DOHH2 (cell line): ENCODE measurements at regions not wholly inside any gene's neighbourhood (a gene's known extent, or its start where the extent isn't known, plus 50 kb on each side); places are given as distances from the start of the nearest gene placed in this dataset.

Experiments used
- H3F3A ChIP-seq: fragments of 200-600 bp; sonication (generic), shearing (Covaris generic); 2 replicates; pipeline ENCODE4 v1.6.0; 2016; ENCODE audit warnings: antibody characterized with exemption, mild to moderate bottlenecking; ENCODE audit not compliant: control insufficient read depth, insufficient read depth
- H3K27ac ChIP-seq: fragments of 200-600 bp; sonication (generic); 2 replicates; pipeline ENCODE4 v1.5.1; 2014; ENCODE audit warnings: low read depth, mild to moderate bottlenecking, low read length, moderate library complexity
- H3K27me3 ChIP-seq: fragments of 200-600 bp; sonication (generic); 2 replicates; pipeline ENCODE4 v1.6.1; 2014; ENCODE audit warnings: mild to moderate bottlenecking, low read length, mixed read lengths; ENCODE audit not compliant: control insufficient read depth
- H3K36me3 ChIP-seq: fragments of 200-600 bp; sonication (generic); 2 replicates; pipeline ENCODE4 v1.6.1; 2014; ENCODE audit warnings: mild to moderate bottlenecking, low read length, moderate library complexity, mixed read lengths; ENCODE audit not compliant: control insufficient read depth
- H3K4me1 ChIP-seq: fragments of 200-600 bp; sonication (generic); 2 replicates; pipeline ENCODE4 v1.6.1; 2014; ENCODE audit warnings: mild to moderate bottlenecking, low read length, mixed read lengths; ENCODE audit not compliant: control insufficient read depth
- H3K4me2 ChIP-seq: fragments of 200-600 bp; sonication (generic); 2 replicates; pipeline ENCODE4 v1.6.0; 2014; ENCODE audit warnings: mild to moderate bottlenecking, low read length, moderate library complexity
- H3K4me3 ChIP-seq: fragments of 200-600 bp; sonication (generic); 2 replicates; pipeline ENCODE4 v1.5.1; 2014; ENCODE audit warnings: mild to moderate bottlenecking, low read length, mixed read lengths
- H3K79me2 ChIP-seq: fragments of 200-600 bp; sonication (generic); 2 replicates; pipeline ENCODE4 v1.6.1; 2014; ENCODE audit warnings: mild to moderate bottlenecking, low read length, mixed read lengths; ENCODE audit not compliant: control insufficient read depth
- H3K9me2 ChIP-seq: fragments of 200-600 bp; sonication (generic); replicated peaks from 2 replicates; pipeline ENCODE4 v1.6.1; 2014; ENCODE audit warnings: mild to moderate bottlenecking, low read length, mixed read lengths; ENCODE audit not compliant: control insufficient read depth
- H3K9me3 ChIP-seq: fragments of 200-600 bp; sonication (generic); 2 replicates; pipeline ENCODE4 v1.6.1; 2014; ENCODE audit warnings: antibody characterized with exemption, low read length, mixed read lengths; ENCODE audit not compliant: control insufficient read depth, insufficient read depth
- H4K20me1 ChIP-seq: fragments of 200-600 bp; sonication (generic); 2 replicates; pipeline ENCODE4 v1.6.0; 2014; ENCODE audit warnings: low read depth, mild to moderate bottlenecking, antibody characterized with exemption, low read length, moderate library complexity; ENCODE audit not compliant: control insufficient read depth, insufficient read depth
- CTCF ChIP-seq: fragments of 200-600 bp; sonication (generic); IDR thresholded peaks from one replicate; pipeline ENCODE4 v1.5.1; 2014; ENCODE audit warnings: antibody characterized with exemption, mild to moderate bottlenecking, low read depth, low read length; ENCODE audit not compliant: poor library complexity, severe bottlenecking
- EZH2phosphoT487 ChIP-seq: fragments of 200-600 bp; sonication (generic); IDR thresholded peaks from 2 replicates; pipeline ENCODE4 v1.6.1; 2017; ENCODE audit warnings: borderline replicate concordance, mild to moderate bottlenecking, antibody characterized with exemption, low read length, moderate library complexity, mixed read lengths

- H4K20me1 ChIP-seq, result no peaks in the 10 kb centered on the region
- H3K4me2 ChIP-seq, result no peak overlapping the region
- no peaks in the 10 kb centered on the region for H3K36me3 ChIP-seq
- H3K27ac ChIP-seq, result no peak overlapping the region
- H3F3A ChIP-seq, result no peaks in the 10 kb centered on the region
- H3K4me3 ChIP-seq, result no peak overlapping the region
- H3K9me3 ChIP-seq, result no peaks in the 10 kb centered on the region
- H3K4me1 ChIP-seq, result no peaks in the 10 kb centered on the region
- H3K9me2 ChIP-seq, result no peaks in the 10 kb centered on the region
- TF ChIP-seq EZH2phosphoT487 (no peak), CTCF (no peak)
- H3K79me2 ChIP-seq, result no peaks in the 10 kb centered on the region
- H3K27me3 ChIP-seq, result peaks cover 4% of the 10 kb centered on the region; the same call in 1 of the 2 replicates
Observed at GRCh38 chr12:114477989-114478395, 72.0 kb upstream of the TBX5 start.

DNA sequence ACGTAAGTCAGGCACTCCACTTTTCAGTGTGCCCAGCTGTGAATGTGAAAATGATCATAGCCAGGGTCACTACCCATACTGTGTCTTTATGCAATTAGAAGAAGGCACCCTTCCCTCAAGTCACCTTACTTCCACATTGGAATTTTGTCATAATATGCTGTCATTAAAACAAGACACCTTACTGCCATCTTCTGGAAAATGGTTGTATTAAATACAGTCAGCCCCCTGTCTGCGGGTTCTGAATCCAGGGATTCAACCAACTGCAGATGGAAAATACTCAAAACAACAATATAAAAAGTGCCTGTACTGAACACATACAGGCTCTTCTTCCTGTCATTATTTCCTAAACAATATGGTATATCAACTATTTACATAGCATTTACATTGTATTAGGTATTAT is 70.2 kb upstream of the TBX5 start:
- H4K20me1 ChIP-seq, result no peaks in the 10 kb centered on the region
- no peaks in the 10 kb centered on the region for H3F3A ChIP-seq
- no peak overlapping the region for H3K4me2 ChIP-seq
- no peaks in the 10 kb centered on the region for H3K9me2 ChIP-seq
- H3K27me3 ChIP-seq, result 0 out of 2 replicates have a peak, but pooled peaks cover 4% of the 10 kb centered on the region
- no peak overlapping the region for H3K27ac ChIP-seq
- H3K4me3 ChIP-seq, result no peak overlapping the region
- no peaks in the 10 kb centered on the region for H3K36me3 ChIP-seq
- no peaks in the 10 kb centered on the region for H3K9me3 ChIP-seq
- H3K79me2 ChIP-seq, result no peaks in the 10 kb centered on the region
- TF ChIP-seq CTCF, result peak; percentile 44
- no peak for TF ChIP-seq EZH2phosphoT487
- no peaks in the 10 kb centered on the region for H3K4me1 ChIP-seq

DNA sequence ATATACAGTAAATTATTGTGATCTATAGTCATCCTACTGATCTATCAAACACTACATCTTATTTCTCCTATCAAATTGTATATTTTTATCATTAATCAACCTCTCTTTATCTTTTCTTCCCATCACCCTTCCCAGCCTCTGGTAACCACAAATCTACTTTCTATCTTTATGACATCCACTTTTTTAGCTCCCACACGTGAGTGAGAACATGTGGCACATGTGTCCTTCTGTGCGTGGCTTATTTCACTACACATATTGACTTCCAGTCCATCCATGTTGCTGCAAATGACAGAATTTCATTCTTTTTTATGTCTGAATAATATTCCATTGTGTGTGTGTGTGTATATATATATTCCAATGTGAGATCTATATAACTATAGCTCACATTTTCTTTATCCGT is 67.8 kb upstream of the TBX5 start:
- TF ChIP-seq EZH2phosphoT487, result no peak
- no peak for TF ChIP-seq CTCF
- H3K4me2 ChIP-seq, result no peak overlapping the region
- no peaks in the 10 kb centered on the region for H3K79me2 ChIP-seq
- H3K36me3 ChIP-seq, result no peaks in the 10 kb centered on the region
- H3K9me3 ChIP-seq, result no peaks in the 10 kb centered on the region
- H4K20me1 ChIP-seq, result no peaks in the 10 kb centered on the region
- no peaks in the 10 kb centered on the region for H3K9me2 ChIP-seq
- H3K4me3 ChIP-seq, result no peak overlapping the region
- H3F3A ChIP-seq, result no peaks in the 10 kb centered on the region
- H3K27me3 ChIP-seq, result 0 out of 2 replicates have a peak, but pooled peaks cover 2% of the 10 kb centered on the region
- H3K27ac ChIP-seq, result no peak overlapping the region
- H3K4me1 ChIP-seq, result no peaks in the 10 kb centered on the region

GRCh38 chr12:114473018-114473417 is 67.1 kb upstream of the TBX5 start:
- no peaks in the 10 kb centered on the region for H3K9me2 ChIP-seq
- no peaks in the 10 kb centered on the region for H3K4me1 ChIP-seq
- H3K27me3 ChIP-seq, result 0 out of 2 replicates have a peak, but pooled peaks cover 2% of the 10 kb centered on the region
- H3F3A ChIP-seq, result no peaks in the 10 kb centered on the region
- H3K4me3 ChIP-seq, result no peak overlapping the region
- H3K79me2 ChIP-seq, result no peaks in the 10 kb centered on the region
- no peaks in the 10 kb centered on the region for H3K36me3 ChIP-seq
- no peak for TF ChIP-seq EZH2phosphoT487
- TF ChIP-seq CTCF, result no peak
- H3K9me3 ChIP-seq, result no peaks in the 10 kb centered on the region
- H3K27ac ChIP-seq, result no peak overlapping the region
- H4K20me1 ChIP-seq, result no peaks in the 10 kb centered on the region
- no peak overlapping the region for H3K4me2 ChIP-seq
